ENCODE measurements at regions not wholly inside any gene's neighbourhood (a gene's known extent, or its start where the extent isn't known, plus 50 kb on each side); places are given as distances from the start of the nearest gene placed in this dataset.

- TF ChIP-seq CTCF (IDR thresholded peaks at IDR 0.05; ENCODE audit: low read depth, low read length, missing input control) (no peak), GABPA (IDR thresholded peaks at IDR 0.05 in 1 of 2, conservative IDR thresholded peaks at IDR 0.05 in 1 of 2) (no peak), RAD21 (IDR thresholded peaks at IDR 0.05) (no peak)
Observed at GRCh38 chrX:123083924-123084323, 100.2 kb upstream of the GRIA3 start.
